GM12878 (cell line): ENCODE measurements at regions not wholly inside any gene's neighbourhood (a gene's known extent, or its start where the extent isn't known, plus 50 kb on each side); places are given as distances from the start of the nearest gene placed in this dataset.

Experiments used
- ATAC-seq: fragments of 200-7000 bp; cut with Tn5 transposase; 3 replicates; pipeline ENCODE4 v1.9.1; 2020; ENCODE audit warnings: mild to moderate bottlenecking, moderate library complexity
- BruUV-seq: library from RNA; stranded (reverse); fragments of 400-500 nt; replicated peaks from 2 replicates; lab custom pipeline; 2021; lab: Mats Ljungman, UMichigan
- CTCF ChIA-PET: fragments of 300-600 bp; sonication (Branson Sonifier 250); formaldehyde crosslinking; extraction: SDS; loops from one replicate; lab custom pipeline; 2021; ENCODE audit warnings: inconsistent platforms; lab: Yijun Ruan, JAX
- POLR2A ChIA-PET: fragments of 350-600 bp; formaldehyde crosslinking; extraction: SDS; loops from one replicate; lab custom pipeline; 2021; ENCODE audit warnings: inconsistent platforms; lab: Charles Lee
- RAD21 ChIA-PET: fragments of 300-600 bp; sonication (Branson Sonifier 250); formaldehyde crosslinking; loops from one replicate; lab custom pipeline; 2023; ENCODE audit warnings: antibody characterized with exemption; ENCODE audit not compliant: unreplicated experiment; lab: Charles Lee
- SMC1A ChIA-PET: fragments of 300-600 bp; sonication (Branson Sonifier 250); formaldehyde crosslinking; loops from one replicate; lab custom pipeline; 2023; ENCODE audit not compliant: unreplicated experiment, uncharacterized antibody; lab: Charles Lee
- DNase-seq: peaks from one replicate; pipeline ENCODE4 v3.0.0-alpha.2; 2011; ENCODE audit warnings: low read depth, low spot score
- FAIRE-seq: peaks from 3 replicates; lab custom pipeline; 2011; peaks lifted over from hg19 to GRCh38; lab: Jason Lieb, UNC
- H2AFZ ChIP-seq: 2 replicates; pipeline ENCODE4 v1.6.0; 2011; ENCODE audit warnings: low read depth, low read length, control low read depth; ENCODE audit not compliant: control insufficient read depth
- H3K27ac ChIP-seq: 2 replicates; pipeline ENCODE4 v1.5.1; 2011; ENCODE audit warnings: control low read depth; ENCODE audit not compliant: control insufficient read depth, insufficient read depth
- H3K27me3 ChIP-seq, 2 experiments: replicated peaks in 1 of 2; 2 replicates each; pipeline versions ENCODE4 v1.6.0 to v1.6.1; 2011; ENCODE audit warnings: low read length in 1 of 2; ENCODE audit not compliant: control insufficient read depth in 2 of 2, insufficient read depth in 2 of 2
- H3K36me3 ChIP-seq, 2 experiments: 2 replicates each; pipeline ENCODE4 v1.5.1; 2011; ENCODE audit warnings: low read length in 1 of 2; ENCODE audit not compliant: control insufficient read depth in 2 of 2, insufficient read depth in 2 of 2
- H3K4me1 ChIP-seq: 2 replicates; pipeline ENCODE4 v1.6.1; 2011; ENCODE audit warnings: mild to moderate bottlenecking, low read length, moderate library complexity, mixed read lengths; ENCODE audit not compliant: control insufficient read depth, insufficient read depth
- H3K4me2 ChIP-seq: 2 replicates; pipeline ENCODE4 v1.6.0; 2011; ENCODE audit warnings: control low read depth; ENCODE audit not compliant: control insufficient read depth, insufficient read depth
- H3K4me3 ChIP-seq: fragments of 200-600 bp; sonication (generic); 2 replicates; pipeline ENCODE4 v1.5.1; 2016
- H3K79me2 ChIP-seq: 2 replicates; pipeline ENCODE4 v1.6.0; 2011; ENCODE audit warnings: low read length; ENCODE audit not compliant: control insufficient read depth, insufficient read depth
- H3K9ac ChIP-seq: 2 replicates; pipeline ENCODE4 v1.8.0; 2011; ENCODE audit warnings: low read length, control low read depth, mixed read lengths; ENCODE audit not compliant: control insufficient read depth, insufficient read depth
- H3K9me3 ChIP-seq: replicated peaks from 3 replicates; pipeline ENCODE4 v1.5.1; 2011; ENCODE audit warnings: mild to moderate bottlenecking, low read length; ENCODE audit not compliant: control insufficient read depth, insufficient read depth
- H4K20me1 ChIP-seq: 2 replicates; pipeline ENCODE4 v1.6.0; 2011; ENCODE audit not compliant: control insufficient read depth, insufficient read depth
- BCL3 ChIP-seq: IDR thresholded peaks from 2 replicates; pipeline ENCODE4 v1.6.1; 2011; ENCODE audit warnings: borderline replicate concordance, low read depth, mild to moderate bottlenecking, moderate library complexity, low read length; ENCODE audit not compliant: insufficient read depth, poor library complexity, severe bottlenecking
- BHLHE40 ChIP-seq, 2 experiments: fragments of 450-650 bp in 1 of 2; IDR thresholded peaks; 2 replicates each; pipeline ENCODE4 v1.6.1; 2011 to 2017; ENCODE audit warnings: low read depth in 2 of 2, borderline replicate concordance in 1 of 2, improper control_type of control experiment in 1 of 2, low read length in 1 of 2, mild to moderate bottlenecking in 1 of 2
- KAT2A ChIP-seq: conservative IDR thresholded peaks from 2 replicates; pipeline ENCODE4 v1.6.1; 2011; ENCODE audit warnings: low read depth, low read length; ENCODE audit not compliant: control insufficient read depth
- NR2C2 ChIP-seq: IDR thresholded peaks from 2 replicates; pipeline ENCODE4 v1.6.1; 2011; ENCODE audit warnings: borderline replicate concordance, low read depth; ENCODE audit not compliant: control insufficient read depth, insufficient read length
- POLR2AphosphoS2 ChIP-seq: IDR thresholded peaks from 2 replicates; pipeline ENCODE4 v1.6.1; 2011; ENCODE audit warnings: low read depth, mild to moderate bottlenecking, low read length, improper control_type of control experiment, moderate library complexity
- REST ChIP-seq: IDR thresholded peaks from 2 replicates; pipeline ENCODE4 v1.6.1; 2012; ENCODE audit warnings: mild to moderate bottlenecking, low read depth, low read length
- SMC3 ChIP-seq: IDR thresholded peaks from 2 replicates; pipeline ENCODE4 v1.6.1; 2011; ENCODE audit warnings: low read length, improper control_type of control experiment, borderline replicate concordance
- SPI1 ChIP-seq: IDR thresholded peaks from 2 replicates; pipeline ENCODE4 v1.6.1; 2011; ENCODE audit warnings: low read depth, mild to moderate bottlenecking, low read length, moderate library complexity, borderline replicate concordance; ENCODE audit not compliant: insufficient read depth
- TAF1 ChIP-seq: IDR thresholded peaks from 2 replicates; pipeline ENCODE4 v1.6.1; 2011; ENCODE audit warnings: mild to moderate bottlenecking, low read depth, low read length, borderline replicate concordance
- WGBS: methylation state at CpG from one replicate; pipeline ENCODE4 v1.1.6; 2016; ENCODE audit warnings: low lambda C conversion rate; ENCODE audit not compliant: insufficient replicate concordance, insufficient coverage; ENCODE audit errors: missing lambda C conversion rate; 5-methylcytosine and 5-hydroxymethylcytosine counted together
- in situ Hi-C: fragments of 300-500 bp; cut with MboI; formaldehyde crosslinking; loops from 9 replicates; pipeline ENCODE4 v1.14.3; 2018; ENCODE audit warnings: mixed read lengths
- intact Hi-C: fragments of 100-400 bp; cut with micrococcal nuclease; formaldehyde crosslinking; loops from one replicate; pipeline ENCODE4 v1.14.2; 2022; ENCODE audit not compliant: unreplicated experiment

GRCh38 chr11:70731271-70732022 is 333.1 kb downstream of the CTTN start:
- ChIA-PET SMC1A (no interaction called here), RAD21 (no interaction called here), POLR2A (no interaction called here), CTCF (no interaction called here)
- Histone ChIP-seq H3K27me3 (no peaks in the 10 kb centered on the region; a peak in 1 of 4 replicates), H3K4me2 (no peak overlapping the region), H3K4me1 (no peaks in the 10 kb centered on the region), H3K9ac (no peak overlapping the region), H3K36me3 (no peaks in the 10 kb centered on the region), H3K79me2 (no peaks in the 10 kb centered on the region), H4K20me1 (no peaks in the 10 kb centered on the region), H3K9me3 (no peaks in the 10 kb centered on the region; the same call in 2 of the 3 replicates), H3K4me3 (no peak overlapping the region), H3K27ac (no peak overlapping the region), H2AFZ (no peak overlapping the region)
- DNase-seq: no peak
- WGBS: 12% methylated on average over 11 of the region's 11 CpGs
- FAIRE-seq: no peak
- no peak for ATAC-seq
- no TSS peak for BruUV-seq
- in situ Hi-C loops: no loop called here
- intact Hi-C loops: no loop called here
- TF ChIP-seq KAT2A (no peak), BHLHE40 (IDR thresholded peaks at IDR 0.05; ENCODE audit: borderline replicate concordance in 1 of 2, low read depth in 2 of 2, low read length in 1 of 2) (peak in 1 of 2 experiments; percentile 24; a peak in 1 of 4 replicates)

- ATAC-seq (no peak), DNase-seq (no peak), FAIRE-seq (no peak)
- Histone ChIP-seq H3K9ac (no peak overlapping the region), H4K20me1 (no peaks in the 10 kb centered on the region), H2AFZ (no peak overlapping the region), H3K4me3 (no peak overlapping the region), H3K4me1 (no peaks in the 10 kb centered on the region), H3K79me2 (no peaks in the 10 kb centered on the region), H3K9me3 (no peaks in the 10 kb centered on the region; the same call in 2 of the 3 replicates), H3K27me3 (no peaks in the 10 kb centered on the region; a peak in 1 of 4 replicates), H3K4me2 (no peak overlapping the region), H3K27ac (no peak overlapping the region), H3K36me3 (no peaks in the 10 kb centered on the region)
- WGBS: 24% methylated on average over 10 of the region's 14 CpGs
- in situ Hi-C loops (no loop called here), intact Hi-C loops (no loop called here)
- ChIA-PET POLR2A (no interaction called here), RAD21 (no interaction called here), CTCF (no interaction called here), SMC1A (no interaction called here)
- BruUV-seq: no TSS peak
- no peak for TF ChIP-seq BCL3
- TF ChIP-seq REST: no peak
- TF ChIP-seq NR2C2: no peak
- TF ChIP-seq SMC3: no peak
- TF ChIP-seq POLR2AphosphoS2: no peak
- TF ChIP-seq SPI1: no peak
- TF ChIP-seq TAF1: no peak
Observed at GRCh38 chr11:70732023-70732880, 333.9 kb downstream of the CTTN start.
